Activated gamma-delta T cell treated with Interleukin-2 at 50 U/mL for 16 hours (primary cell): ENCODE measurements at regions not wholly inside any gene's neighbourhood (a gene's known extent, or its start where the extent isn't known, plus 50 kb on each side); places are given as distances from the start of the nearest gene placed in this dataset.

Experiments used
- DNase-seq: peaks from one replicate; pipeline ENCODE4 v3.0.0-alpha.2; 2020

- DNase-seq: no peak
Observed at GRCh38 chr3:117536006-117536405, 826.4 kb downstream of the TUSC7 start.

- DNase-seq: no peak
Observed at GRCh38 chr3:117537949-117538348, 828.4 kb downstream of the TUSC7 start.

DNA sequence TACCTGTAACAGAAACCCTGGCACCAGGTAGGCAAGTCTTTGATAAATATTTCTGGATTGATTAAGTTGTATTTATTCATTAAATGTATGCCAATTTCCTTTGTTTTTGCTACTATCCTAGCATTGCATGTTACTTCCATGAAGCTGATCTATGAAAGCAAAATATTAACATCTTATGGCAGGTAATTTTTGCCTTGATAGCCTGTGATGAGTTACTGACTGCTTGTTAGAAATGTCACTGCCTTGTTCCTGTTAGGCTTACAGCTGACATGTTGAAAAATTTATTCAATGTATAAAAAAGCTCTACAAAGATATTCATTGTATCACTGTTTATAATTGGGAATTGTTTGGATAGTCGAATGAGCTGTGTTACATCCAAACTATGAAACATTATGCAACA is 830.1 kb downstream of the TUSC7 start:
- no peak for DNase-seq

DNA sequence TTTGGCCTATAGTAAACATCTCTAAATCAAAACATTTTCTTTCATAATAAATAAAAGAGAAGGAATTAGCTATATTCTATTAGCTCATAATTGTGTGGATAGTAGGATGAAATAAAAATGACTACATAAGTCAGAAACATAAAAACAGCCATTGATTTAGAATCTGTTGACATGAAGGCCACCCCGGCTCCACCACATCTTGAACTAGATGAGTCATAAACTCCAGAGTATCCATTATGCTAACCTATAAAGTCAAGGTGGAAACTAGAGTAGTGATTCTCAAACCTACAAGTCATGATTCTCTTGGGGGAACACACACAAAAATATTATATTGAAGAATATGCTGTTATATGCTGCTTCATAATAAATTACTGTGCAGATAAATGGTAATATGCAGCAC is 831.0 kb downstream of the TUSC7 start:
- no peak for DNase-seq

- DNase-seq: no peak
Observed at GRCh38 chr3:117541721-117542120, 832.1 kb downstream of the TUSC7 start.

DNA sequence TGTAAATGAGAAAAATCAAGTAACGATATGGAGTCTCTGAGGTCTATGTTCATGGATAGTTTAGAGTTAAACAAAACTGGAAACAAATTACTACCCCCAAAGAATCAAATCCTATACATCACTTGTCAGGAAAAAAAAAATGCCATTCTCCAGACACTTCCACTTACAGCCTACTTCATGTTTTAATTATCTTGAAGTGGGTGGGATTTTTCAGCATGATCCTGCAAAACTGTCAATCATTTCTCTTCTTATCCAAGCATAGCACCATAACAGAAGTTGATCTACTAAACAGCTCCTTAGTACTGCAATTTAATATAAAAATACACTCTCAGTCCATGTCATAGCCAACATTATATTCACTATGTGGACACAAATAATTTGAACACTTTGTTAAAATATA is 833.9 kb downstream of the TUSC7 start:
- DNase-seq: no peak

GRCh38 chr3:117545484-117545883 is 835.9 kb downstream of the TUSC7 start:
- no peak for DNase-seq

- no peak for DNase-seq
Observed at GRCh38 chr3:117547956-117548550, 838.5 kb downstream of the TUSC7 start.

DNA sequence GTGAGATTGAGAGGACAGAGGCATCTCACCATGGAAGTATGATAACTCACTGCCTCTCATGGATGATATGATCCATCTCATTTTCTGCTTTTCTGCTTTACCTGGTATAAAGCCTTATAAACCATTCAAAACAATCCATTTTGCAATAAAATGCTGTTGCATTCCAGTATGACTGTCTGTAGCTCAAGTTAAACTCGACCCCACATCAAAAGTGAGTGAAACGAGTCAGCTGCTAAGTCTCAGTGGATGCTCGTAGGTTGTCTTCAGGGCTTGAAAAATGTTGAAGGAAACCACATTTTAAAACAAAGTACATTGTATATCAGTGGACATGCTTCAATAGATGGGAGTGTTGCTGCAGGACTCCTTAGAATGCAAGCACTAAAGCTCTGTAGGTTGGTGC is 839.0 kb downstream of the TUSC7 start:
- DNase-seq: no peak

GRCh38 chr3:117549716-117550115 is 840.1 kb downstream of the TUSC7 start:
- no peak for DNase-seq

- DNase-seq: no peak
Observed at GRCh38 chr3:117550766-117551165, 841.2 kb downstream of the TUSC7 start.

DNA sequence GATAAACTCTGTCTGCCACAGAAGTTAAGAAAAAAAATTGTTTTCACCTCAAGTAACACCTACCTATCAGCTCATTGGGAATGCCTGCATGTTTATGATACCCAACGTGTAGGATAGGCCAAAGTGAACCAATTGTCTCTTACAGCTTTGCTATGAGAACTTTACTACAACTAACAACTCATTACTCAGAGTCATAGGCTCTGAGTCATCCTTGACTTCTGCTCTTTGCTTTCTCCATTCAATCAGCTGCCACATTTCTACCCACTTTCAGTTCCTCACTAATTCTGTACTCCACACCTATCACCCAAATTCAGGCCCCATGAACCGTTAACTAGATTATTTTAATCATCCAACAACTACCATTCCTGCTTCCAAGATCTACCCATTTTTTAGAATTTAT is 843.9 kb downstream of the TUSC7 start:
- no peak for DNase-seq

DNA sequence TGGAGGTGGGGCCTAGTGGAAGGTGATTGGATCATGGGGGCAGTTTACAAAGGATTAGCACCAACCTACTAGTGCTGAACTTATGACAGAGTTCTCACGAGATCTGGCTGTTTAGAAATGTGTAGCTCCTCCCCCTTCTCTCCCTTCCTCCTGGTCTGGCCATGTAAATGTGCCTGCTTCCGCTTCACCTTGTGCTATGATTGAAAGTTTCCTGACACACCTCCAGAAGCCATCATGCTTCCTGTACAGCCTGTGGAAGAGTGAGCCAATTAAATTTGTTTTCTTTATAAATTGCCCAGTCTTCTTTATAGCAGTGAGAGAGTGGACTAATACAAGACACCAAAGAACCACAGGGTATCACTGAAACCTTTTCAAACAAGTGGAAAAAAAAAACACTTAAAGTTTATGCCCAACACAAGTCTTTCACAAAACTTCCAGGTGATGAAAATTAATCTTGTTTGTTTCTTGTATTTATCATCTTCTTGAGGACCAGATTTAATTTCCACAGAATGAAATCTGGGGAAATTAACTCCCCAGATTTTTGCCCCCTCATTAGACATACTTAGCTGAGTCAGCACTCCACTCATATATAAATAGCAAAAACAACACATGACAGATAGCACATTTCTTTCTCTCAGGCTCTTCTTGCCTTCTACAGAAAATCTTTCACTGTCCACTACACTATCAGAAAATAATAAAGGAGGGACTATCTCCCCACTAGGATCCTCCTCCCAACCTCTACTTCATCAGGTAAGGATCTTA is 847.2 kb downstream of the TUSC7 start:
- DNase-seq: no peak

DNA sequence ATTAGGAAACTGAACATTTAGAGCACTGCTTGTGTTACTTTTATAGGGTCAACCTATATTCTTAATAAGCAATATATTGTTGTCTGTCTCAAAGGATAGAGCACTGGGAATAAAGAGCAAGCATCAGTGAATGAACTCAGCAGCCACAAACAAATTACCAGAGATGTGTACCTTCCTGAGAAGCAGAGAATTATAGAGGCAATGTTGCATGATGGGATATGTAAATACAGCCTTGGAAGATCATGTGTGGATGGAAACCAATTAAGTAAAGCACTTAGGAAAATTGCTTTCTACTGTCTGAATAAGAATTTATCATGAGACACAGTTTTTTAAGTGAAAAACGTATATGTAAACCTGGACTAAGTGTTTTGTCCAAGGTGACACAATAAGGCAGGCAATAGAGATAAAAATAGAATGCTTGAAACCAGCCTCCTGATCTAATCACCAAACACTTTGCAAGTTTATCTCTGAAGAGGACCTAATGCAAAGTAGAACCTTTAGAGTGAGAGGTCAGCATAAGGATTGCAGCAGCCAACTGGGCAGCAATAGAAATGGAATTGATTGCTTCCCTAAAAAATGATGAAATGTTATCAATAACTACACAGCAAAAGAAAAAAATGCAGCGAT is 848.0 kb downstream of the TUSC7 start:
- no peak for DNase-seq

- DNase-seq: no peak
Observed at GRCh38 chr3:117558681-117559080, 849.1 kb downstream of the TUSC7 start.

DNA sequence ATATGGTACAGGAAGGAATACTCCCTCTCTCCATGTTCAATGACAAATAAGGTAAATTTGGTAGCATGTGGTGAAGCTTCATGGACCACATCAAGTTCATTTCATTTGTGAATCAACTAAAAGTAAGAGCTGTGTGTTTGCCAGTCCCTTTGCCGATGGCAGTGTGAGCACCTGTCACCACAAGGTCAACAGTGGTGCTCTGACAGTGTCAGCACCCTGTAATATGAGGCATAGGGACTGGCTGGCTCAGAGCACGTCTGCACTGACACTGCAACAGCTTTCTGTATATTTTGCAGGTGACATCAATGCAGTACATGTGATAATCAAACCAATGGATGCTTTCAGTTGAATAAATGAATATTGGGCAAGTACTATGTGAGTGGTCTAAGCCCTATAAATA is 852.4 kb downstream of the TUSC7 start:
- DNase-seq: no peak

GRCh38 chr3:117563063-117563462 is 853.5 kb downstream of the TUSC7 start:
- no peak for DNase-seq

GRCh38 chr3:117565777-117566176 is 856.2 kb downstream of the TUSC7 start:
- DNase-seq: no peak

- no peak for DNase-seq
Observed at GRCh38 chr3:117566926-117567325, 857.3 kb downstream of the TUSC7 start.

- no peak for DNase-seq
Observed at GRCh38 chr3:117567382-117567781, 857.8 kb downstream of the TUSC7 start.

- no peak for DNase-seq
Observed at GRCh38 chr3:117567906-117568305, 858.3 kb downstream of the TUSC7 start.

DNA sequence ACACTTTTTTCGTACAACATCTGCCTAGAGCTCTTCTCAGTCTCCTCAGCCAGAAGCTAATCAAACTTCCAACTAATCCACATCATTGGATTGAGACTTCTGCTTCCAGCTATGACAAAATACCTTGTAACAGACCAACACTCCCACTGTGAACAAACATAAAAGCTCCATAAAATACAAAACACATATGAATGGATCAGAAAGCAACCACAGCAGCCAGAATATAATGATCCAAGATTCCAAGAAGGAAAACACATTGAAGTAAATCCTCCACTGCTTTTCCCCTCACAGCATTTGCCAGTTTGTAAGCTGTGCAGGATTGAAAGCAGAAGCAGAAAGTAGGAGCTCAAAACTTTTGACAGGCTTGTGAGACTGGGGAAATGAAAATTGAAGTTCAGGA is 863.2 kb downstream of the TUSC7 start:
- DNase-seq: no peak

DNA sequence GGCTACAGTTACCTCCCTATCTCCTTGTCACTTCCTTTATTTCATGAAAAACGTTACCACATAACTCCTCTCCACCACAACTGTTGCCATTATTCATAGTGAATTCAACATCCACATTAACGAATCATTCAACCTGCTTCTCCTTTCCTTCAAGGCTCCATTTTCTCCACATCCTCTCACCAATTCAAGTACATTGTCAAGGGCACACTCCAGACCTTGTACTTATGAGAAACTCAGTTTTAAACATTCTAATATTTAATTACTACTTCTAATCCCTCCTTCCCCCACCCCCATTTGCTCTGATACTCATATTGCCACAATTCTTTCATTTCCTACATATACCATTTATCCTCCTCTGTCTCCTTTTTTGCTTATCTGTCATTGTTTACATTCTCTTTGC is 871.2 kb downstream of the TUSC7 start:
- no peak for DNase-seq

DNA sequence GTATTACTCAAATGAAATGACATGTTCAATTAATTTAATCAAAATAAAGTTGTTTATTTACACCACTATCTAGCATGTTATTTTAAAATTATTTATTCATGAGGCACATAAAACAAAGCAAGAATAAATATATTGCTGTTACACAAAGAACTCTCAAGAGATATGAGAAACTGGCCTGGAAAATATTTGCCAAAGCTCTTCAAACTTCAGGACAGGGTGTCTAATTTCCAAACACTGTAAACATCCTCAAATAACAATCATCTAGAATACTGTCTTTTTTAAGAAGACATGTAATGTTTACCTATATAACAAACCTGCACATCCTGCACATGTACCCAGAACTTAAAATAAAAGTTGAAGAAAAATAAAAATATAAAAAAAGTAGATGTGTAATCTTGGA is 876.6 kb downstream of the TUSC7 start:
- DNase-seq: no peak

GRCh38 chr3:117587416-117587815 is 877.8 kb downstream of the TUSC7 start:
- no peak for DNase-seq
